ENCODE measurements at regions not wholly inside any gene's neighbourhood (a gene's known extent, or its start where the extent isn't known, plus 50 kb on each side); places are given as distances from the start of the nearest gene placed in this dataset.

DNA sequence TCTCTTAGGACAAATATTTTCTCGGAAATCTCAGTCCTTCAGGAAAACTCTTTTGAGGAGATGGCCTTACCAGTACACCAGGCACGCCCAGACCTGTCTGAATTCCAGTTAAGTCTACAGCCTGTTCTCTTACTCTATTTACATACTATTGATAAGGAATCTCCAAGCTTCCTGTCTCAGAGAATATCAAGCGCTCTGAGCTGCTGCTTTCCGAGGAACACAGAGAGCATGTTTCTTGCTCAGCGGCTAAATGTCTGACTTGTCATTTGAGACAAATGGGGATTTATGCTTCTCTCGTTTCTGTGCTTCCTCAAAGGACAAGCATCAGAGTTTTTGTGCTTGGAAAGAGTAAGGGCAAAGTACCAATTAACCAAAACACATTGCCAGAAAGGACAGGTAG is 112.4 kb upstream of the CCDC54 start:
- TF ChIP-seq, protein P1, sequence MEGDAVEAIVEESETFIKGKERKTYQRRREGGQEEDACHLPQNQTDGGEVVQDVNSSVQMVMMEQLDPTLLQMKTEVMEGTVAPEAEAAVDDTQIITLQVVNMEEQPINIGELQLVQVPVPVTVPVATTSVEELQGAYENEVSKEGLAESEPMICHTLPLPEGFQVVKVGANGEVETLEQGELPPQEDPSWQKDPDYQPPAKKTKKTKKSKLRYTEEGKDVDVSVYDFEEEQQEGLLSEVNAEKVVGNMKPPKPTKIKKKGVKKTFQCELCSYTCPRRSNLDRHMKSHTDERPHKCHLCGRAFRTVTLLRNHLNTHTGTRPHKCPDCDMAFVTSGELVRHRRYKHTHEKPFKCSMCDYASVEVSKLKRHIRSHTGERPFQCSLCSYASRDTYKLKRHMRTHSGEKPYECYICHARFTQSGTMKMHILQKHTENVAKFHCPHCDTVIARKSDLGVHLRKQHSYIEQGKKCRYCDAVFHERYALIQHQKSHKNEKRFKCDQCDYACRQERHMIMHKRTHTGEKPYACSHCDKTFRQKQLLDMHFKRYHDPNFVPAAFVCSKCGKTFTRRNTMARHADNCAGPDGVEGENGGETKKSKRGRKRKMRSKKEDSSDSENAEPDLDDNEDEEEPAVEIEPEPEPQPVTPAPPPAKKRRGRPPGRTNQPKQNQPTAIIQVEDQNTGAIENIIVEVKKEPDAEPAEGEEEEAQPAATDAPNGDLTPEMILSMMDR (conservative IDR thresholded peaks at IDR 0.05; ENCODE audit: low read depth in 2 of 2) = no peak
- TF ChIP-seq EZH2 (IDR thresholded peaks at IDR 0.05; ENCODE audit: low read depth, unreplicated experiment) (no peak), ZNF114 (CRISPR knock-in tag; IDR thresholded peaks at IDR 0.05) (no peak), EZH2phosphoT487 (IDR thresholded peaks at IDR 0.05; ENCODE audit: unreplicated experiment) (no peak), POLR2AphosphoS5 (IDR thresholded peaks at IDR 0.05; ENCODE audit: low read depth) (no peak), CREB1 (CRISPR knock-in tag; IDR thresholded peaks at IDR 0.05; ENCODE audit: low read depth) (no peak), ZNF331 (CRISPR knock-in tag; IDR thresholded peaks at IDR 0.05; ENCODE audit: low read depth) (no peak)
- TF ChIP-seq, protein P2, sequence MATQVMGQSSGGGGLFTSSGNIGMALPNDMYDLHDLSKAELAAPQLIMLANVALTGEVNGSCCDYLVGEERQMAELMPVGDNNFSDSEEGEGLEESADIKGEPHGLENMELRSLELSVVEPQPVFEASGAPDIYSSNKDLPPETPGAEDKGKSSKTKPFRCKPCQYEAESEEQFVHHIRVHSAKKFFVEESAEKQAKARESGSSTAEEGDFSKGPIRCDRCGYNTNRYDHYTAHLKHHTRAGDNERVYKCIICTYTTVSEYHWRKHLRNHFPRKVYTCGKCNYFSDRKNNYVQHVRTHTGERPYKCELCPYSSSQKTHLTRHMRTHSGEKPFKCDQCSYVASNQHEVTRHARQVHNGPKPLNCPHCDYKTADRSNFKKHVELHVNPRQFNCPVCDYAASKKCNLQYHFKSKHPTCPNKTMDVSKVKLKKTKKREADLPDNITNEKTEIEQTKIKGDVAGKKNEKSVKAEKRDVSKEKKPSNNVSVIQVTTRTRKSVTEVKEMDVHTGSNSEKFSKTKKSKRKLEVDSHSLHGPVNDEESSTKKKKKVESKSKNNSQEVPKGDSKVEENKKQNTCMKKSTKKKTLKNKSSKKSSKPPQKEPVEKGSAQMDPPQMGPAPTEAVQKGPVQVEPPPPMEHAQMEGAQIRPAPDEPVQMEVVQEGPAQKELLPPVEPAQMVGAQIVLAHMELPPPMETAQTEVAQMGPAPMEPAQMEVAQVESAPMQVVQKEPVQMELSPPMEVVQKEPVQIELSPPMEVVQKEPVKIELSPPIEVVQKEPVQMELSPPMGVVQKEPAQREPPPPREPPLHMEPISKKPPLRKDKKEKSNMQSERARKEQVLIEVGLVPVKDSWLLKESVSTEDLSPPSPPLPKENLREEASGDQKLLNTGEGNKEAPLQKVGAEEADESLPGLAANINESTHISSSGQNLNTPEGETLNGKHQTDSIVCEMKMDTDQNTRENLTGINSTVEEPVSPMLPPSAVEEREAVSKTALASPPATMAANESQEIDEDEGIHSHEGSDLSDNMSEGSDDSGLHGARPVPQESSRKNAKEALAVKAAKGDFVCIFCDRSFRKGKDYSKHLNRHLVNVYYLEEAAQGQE (IDR thresholded peaks at IDR 0.05; ENCODE audit: unreplicated experiment) = no peak

Data from GM23338 (cell line).